GM12878 (cell line): ENCODE measurements at regions not wholly inside any gene's neighbourhood (a gene's known extent, or its start where the extent isn't known, plus 50 kb on each side); places are given as distances from the start of the nearest gene placed in this dataset.

Experiments
- ATAC-seq: fragments of 200-7000 bp; cut with Tn5 transposase; 3 replicates; pipeline ENCODE4 v1.9.1; 2020; ENCODE audit warnings: mild to moderate bottlenecking, moderate library complexity
- BruUV-seq: library from RNA; stranded (reverse); fragments of 400-500 nt; replicated peaks from 2 replicates; lab custom pipeline; 2021; lab: Mats Ljungman, UMichigan
- CTCF ChIA-PET: fragments of 300-600 bp; sonication (Branson Sonifier 250); formaldehyde crosslinking; extraction: SDS; loops from one replicate; lab custom pipeline; 2021; ENCODE audit warnings: inconsistent platforms; lab: Yijun Ruan, JAX
- POLR2A ChIA-PET: fragments of 350-600 bp; formaldehyde crosslinking; extraction: SDS; loops from one replicate; lab custom pipeline; 2021; ENCODE audit warnings: inconsistent platforms; lab: Charles Lee
- RAD21 ChIA-PET: fragments of 300-600 bp; sonication (Branson Sonifier 250); formaldehyde crosslinking; loops from one replicate; lab custom pipeline; 2023; ENCODE audit warnings: antibody characterized with exemption; ENCODE audit not compliant: unreplicated experiment; lab: Charles Lee
- SMC1A ChIA-PET: fragments of 300-600 bp; sonication (Branson Sonifier 250); formaldehyde crosslinking; loops from one replicate; lab custom pipeline; 2023; ENCODE audit not compliant: unreplicated experiment, uncharacterized antibody; lab: Charles Lee
- DNase-seq: peaks from one replicate; pipeline ENCODE4 v3.0.0-alpha.2; 2011; ENCODE audit warnings: low read depth, low spot score
- FAIRE-seq: peaks from 3 replicates; lab custom pipeline; 2011; peaks lifted over from hg19 to GRCh38; lab: Jason Lieb, UNC
- H2AFZ ChIP-seq: 2 replicates; pipeline ENCODE4 v1.6.0; 2011; ENCODE audit warnings: low read depth, low read length, control low read depth; ENCODE audit not compliant: control insufficient read depth
- H3K27ac ChIP-seq: 2 replicates; pipeline ENCODE4 v1.5.1; 2011; ENCODE audit warnings: control low read depth; ENCODE audit not compliant: control insufficient read depth, insufficient read depth
- H3K27me3 ChIP-seq, 2 experiments: replicated peaks in 1 of 2; 2 replicates each; pipeline versions ENCODE4 v1.6.0 to v1.6.1; 2011; ENCODE audit warnings: low read length in 1 of 2; ENCODE audit not compliant: control insufficient read depth in 2 of 2, insufficient read depth in 2 of 2
- H3K36me3 ChIP-seq, 2 experiments: 2 replicates each; pipeline ENCODE4 v1.5.1; 2011; ENCODE audit warnings: low read length in 1 of 2; ENCODE audit not compliant: control insufficient read depth in 2 of 2, insufficient read depth in 2 of 2
- H3K4me1 ChIP-seq: 2 replicates; pipeline ENCODE4 v1.6.1; 2011; ENCODE audit warnings: mild to moderate bottlenecking, low read length, moderate library complexity, mixed read lengths; ENCODE audit not compliant: control insufficient read depth, insufficient read depth
- H3K4me2 ChIP-seq: 2 replicates; pipeline ENCODE4 v1.6.0; 2011; ENCODE audit warnings: control low read depth; ENCODE audit not compliant: control insufficient read depth, insufficient read depth
- H3K4me3 ChIP-seq: fragments of 200-600 bp; sonication (generic); 2 replicates; pipeline ENCODE4 v1.5.1; 2016
- H3K79me2 ChIP-seq: 2 replicates; pipeline ENCODE4 v1.6.0; 2011; ENCODE audit warnings: low read length; ENCODE audit not compliant: control insufficient read depth, insufficient read depth
- H3K9ac ChIP-seq: 2 replicates; pipeline ENCODE4 v1.8.0; 2011; ENCODE audit warnings: low read length, control low read depth, mixed read lengths; ENCODE audit not compliant: control insufficient read depth, insufficient read depth
- H3K9me3 ChIP-seq: replicated peaks from 3 replicates; pipeline ENCODE4 v1.5.1; 2011; ENCODE audit warnings: mild to moderate bottlenecking, low read length; ENCODE audit not compliant: control insufficient read depth, insufficient read depth
- H4K20me1 ChIP-seq: 2 replicates; pipeline ENCODE4 v1.6.0; 2011; ENCODE audit not compliant: control insufficient read depth, insufficient read depth
- JUND ChIP-seq: IDR thresholded peaks from 2 replicates; pipeline ENCODE4 v1.6.1; 2012; ENCODE audit warnings: low read depth, mild to moderate bottlenecking, low read length, improper control_type of control experiment, moderate library complexity
- KAT2A ChIP-seq: conservative IDR thresholded peaks from 2 replicates; pipeline ENCODE4 v1.6.1; 2011; ENCODE audit warnings: low read depth, low read length; ENCODE audit not compliant: control insufficient read depth
- SIX5 ChIP-seq: IDR thresholded peaks from 2 replicates; pipeline ENCODE4 v1.6.1; 2011; ENCODE audit warnings: mild to moderate bottlenecking, low read depth, low read length, moderate library complexity; ENCODE audit not compliant: severe bottlenecking
- SREBF1 ChIP-seq: IDR thresholded peaks from 2 replicates; pipeline ENCODE4 v1.6.1; 2012; ENCODE audit warnings: mild to moderate bottlenecking, low read length
- YBX1 ChIP-seq: fragments of 450-650 bp; IDR thresholded peaks from 2 replicates; pipeline ENCODE4 v1.6.1; 2016; ENCODE audit warnings: antibody characterized with exemption
- ZNF24 ChIP-seq: fragments of 450-650 bp; IDR thresholded peaks from 2 replicates; pipeline ENCODE4 v1.6.1; 2017; ENCODE audit warnings: antibody characterized with exemption, mild to moderate bottlenecking
- WGBS: methylation state at CpG from one replicate; pipeline ENCODE4 v1.1.6; 2016; ENCODE audit warnings: low lambda C conversion rate; ENCODE audit not compliant: insufficient replicate concordance, insufficient coverage; ENCODE audit errors: missing lambda C conversion rate; 5-methylcytosine and 5-hydroxymethylcytosine counted together
- in situ Hi-C: fragments of 300-500 bp; cut with MboI; formaldehyde crosslinking; loops from 9 replicates; pipeline ENCODE4 v1.14.3; 2018; ENCODE audit warnings: mixed read lengths
- intact Hi-C: fragments of 100-400 bp; cut with micrococcal nuclease; formaldehyde crosslinking; loops from one replicate; pipeline ENCODE4 v1.14.2; 2022; ENCODE audit not compliant: unreplicated experiment

DNA sequence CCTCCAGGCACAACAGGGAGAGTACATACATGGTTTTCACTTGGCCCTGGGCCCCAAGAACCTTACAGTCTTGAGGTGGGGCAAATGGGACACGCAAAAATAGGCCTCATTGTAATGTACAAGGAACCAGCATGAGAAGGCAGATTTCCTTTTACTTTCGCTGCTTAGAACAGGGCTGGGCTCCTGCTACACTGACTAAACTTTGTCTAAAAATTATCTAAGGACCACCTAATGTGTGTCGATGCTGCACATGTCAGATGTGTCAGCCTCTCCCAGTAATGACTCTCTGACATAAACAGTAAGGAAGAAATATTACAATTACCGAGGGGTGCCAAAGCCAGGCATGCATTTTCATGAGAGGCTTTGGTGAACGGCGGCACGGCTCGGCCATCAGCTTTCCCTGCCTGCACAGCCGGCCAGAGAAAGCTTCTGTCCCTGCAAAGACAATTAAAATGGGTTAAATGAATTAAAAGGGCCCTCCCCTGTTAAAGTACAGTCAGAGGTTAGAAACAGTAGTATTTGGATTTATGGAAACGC is 224.2 kb upstream of the IRX3 start:
- WGBS, result 32% methylated on average over 10 of the region's 10 CpGs
- no peak for FAIRE-seq
- no peak for TF ChIP-seq SREBF1
- TF ChIP-seq JUND, result no peak
- no peak for TF ChIP-seq SIX5
- no peak for TF ChIP-seq ZNF24

DNA sequence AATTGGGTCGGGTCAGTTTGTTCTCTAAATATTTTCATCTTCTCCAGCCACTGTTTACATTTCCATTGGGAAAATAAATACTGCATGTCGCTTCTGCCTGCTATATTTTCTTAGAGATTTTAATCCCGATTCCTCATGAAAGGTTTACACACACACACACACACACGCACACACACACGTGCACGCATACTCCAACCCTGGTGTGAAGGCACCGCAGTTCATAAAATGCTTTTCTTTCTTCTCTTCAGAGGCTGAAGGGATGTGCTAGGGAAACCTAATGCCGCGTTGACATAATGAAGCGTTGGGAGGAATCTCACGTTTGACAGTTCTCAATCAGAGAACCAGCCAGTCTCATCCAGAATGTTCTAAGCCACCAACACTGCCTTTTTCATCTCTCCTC is 222.9 kb upstream of the IRX3 start:
- intact Hi-C loops, result no loop called here
- Histone ChIP-seq H3K9me3 (no peaks in the 10 kb centered on the region), H3K4me3 (no peak overlapping the region), H4K20me1 (no peaks in the 10 kb centered on the region), H3K4me1 (no peaks in the 10 kb centered on the region), H3K36me3 (no peaks in the 10 kb centered on the region), H3K79me2 (no peaks in the 10 kb centered on the region), H2AFZ (no peak overlapping the region), H3K9ac (no peak overlapping the region), H3K27ac (no peak overlapping the region), H3K4me2 (no peak overlapping the region), H3K27me3 (no peaks in the 10 kb centered on the region)
- no TSS peak for BruUV-seq
- TF ChIP-seq YBX1 (no peak), KAT2A (no peak)
- in situ Hi-C loops, result no loop called here
- POLR2A ChIA-PET, result no interaction called here
- SMC1A ChIA-PET, result no interaction called here
- 54% methylated on average over 11 of the region's 11 CpGs for WGBS
- DNase-seq, result no peak
- RAD21 ChIA-PET, result no interaction called here
- FAIRE-seq, result no peak
- ATAC-seq, result no peak
- CTCF ChIA-PET, result no interaction called here

More for the DNA sequence above, 224.2 kb upstream of the IRX3 start:
- H3K4me2 ChIP-seq, result no peak overlapping the region
- in situ Hi-C loops (no loop called here), intact Hi-C loops (no loop called here)
- no peaks in the 10 kb centered on the region for H3K36me3 ChIP-seq
- DNase-seq, result no peak
- H3K9ac ChIP-seq, result no peak overlapping the region
- H2AFZ ChIP-seq, result no peak overlapping the region
- H3K9me3 ChIP-seq, result no peaks in the 10 kb centered on the region
- SMC1A ChIA-PET, result no interaction called here
- no peaks in the 10 kb centered on the region for H3K79me2 ChIP-seq
- CTCF ChIA-PET, result no interaction called here
- no peak overlapping the region for H3K4me3 ChIP-seq
- RAD21 ChIA-PET, result no interaction called here
- ATAC-seq, result no peak
- no peaks in the 10 kb centered on the region for H3K27me3 ChIP-seq
- H3K4me1 ChIP-seq, result no peaks in the 10 kb centered on the region
- POLR2A ChIA-PET, result no interaction called here
- no TSS peak for BruUV-seq
- H3K27ac ChIP-seq, result no peak overlapping the region
- no peaks in the 10 kb centered on the region for H4K20me1 ChIP-seq
